Suppressor macrophage (primary cell): ENCODE measurements at regions not wholly inside any gene's neighbourhood (a gene's known extent, or its start where the extent isn't known, plus 50 kb on each side); places are given as distances from the start of the nearest gene placed in this dataset.
A peak's percentile ranks its signal among the peaks of the same experiment; 100 is the strongest.
"Not testable (repeated sequence)": the region's sequence is repeated elsewhere in the genome, so short reads cannot be mapped to it uniquely, and the experiment has no call there.

Experiments
- DNase-seq, 4 experiments: peaks; one replicate each; pipeline ENCODE4 v3.0.0-alpha.2; 2020 to 2022

DNA sequence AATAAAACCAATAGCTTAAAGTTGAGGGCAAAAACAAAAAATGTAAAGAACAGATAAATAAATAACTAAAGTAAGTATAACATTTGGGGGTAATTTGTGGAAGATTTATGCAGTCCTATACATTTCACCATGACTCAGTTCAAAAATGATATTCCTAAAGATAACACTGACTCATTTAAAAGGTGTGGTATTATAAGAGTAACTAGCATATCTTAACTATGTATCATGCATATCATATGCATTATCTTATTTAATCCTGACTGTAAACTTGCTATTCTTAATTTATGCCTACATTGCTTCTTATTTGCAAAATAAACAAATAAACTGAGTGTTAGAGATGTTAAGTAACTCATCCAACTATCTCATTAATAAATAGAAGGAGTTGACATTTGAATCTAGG lies 726.5 kb upstream of the PKDCC start:
- no peak for DNase-seq

- DNase-seq: no peak
Measured at GRCh38 chr2:41326851-41327250, 721.0 kb upstream of the PKDCC start.

DNA sequence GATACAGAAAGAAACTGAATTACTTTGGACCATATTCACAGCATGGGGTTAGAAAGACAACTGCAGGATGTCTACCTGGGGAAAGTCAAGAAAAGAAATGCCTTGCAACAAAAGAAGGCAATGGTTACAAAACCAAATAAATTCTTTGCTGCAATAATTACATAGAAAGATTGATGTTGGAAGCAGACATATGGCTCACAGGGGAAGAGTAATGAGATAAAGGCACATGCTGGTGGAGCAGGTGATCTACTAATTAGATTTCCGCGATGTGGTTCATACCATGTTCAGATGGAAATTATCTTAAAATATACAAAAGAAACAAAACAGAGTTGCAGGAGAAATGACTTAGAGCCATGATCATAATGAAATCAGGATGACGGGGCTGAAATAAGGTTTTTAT lies 718.8 kb upstream of the PKDCC start:
- DNase-seq: no peak

DNA sequence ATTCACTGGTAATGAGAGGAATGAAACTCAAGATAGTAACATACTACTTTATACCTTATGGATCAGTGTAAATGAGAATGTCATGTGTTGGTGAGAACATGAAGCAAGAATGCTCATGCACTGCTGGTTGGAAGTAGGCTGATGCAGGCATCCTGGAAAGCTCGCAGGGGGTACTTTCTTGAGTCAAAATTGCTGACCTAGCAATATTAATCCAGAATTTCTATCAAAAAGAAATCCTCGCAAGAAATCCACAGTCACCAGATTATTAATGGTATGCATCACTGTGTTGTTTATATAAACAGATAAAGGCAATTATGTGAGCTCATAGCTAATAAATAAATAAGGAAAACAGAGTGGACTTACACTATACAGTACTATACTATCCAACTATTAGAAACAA lies 713.7 kb upstream of the PKDCC start:
- DNase-seq: no peak

GRCh38 chr2:41335573-41335972 lies 712.2 kb upstream of the PKDCC start:
- DNase-seq: not testable (repeated sequence)

- no peak for DNase-seq
Measured at GRCh38 chr2:41337956-41338355, 709.9 kb upstream of the PKDCC start.

GRCh38 chr2:41344529-41344928 lies 703.3 kb upstream of the PKDCC start:
- no peak for DNase-seq

- DNase-seq: no peak
Measured at GRCh38 chr2:41353060-41353459, 694.8 kb upstream of the PKDCC start.

DNA sequence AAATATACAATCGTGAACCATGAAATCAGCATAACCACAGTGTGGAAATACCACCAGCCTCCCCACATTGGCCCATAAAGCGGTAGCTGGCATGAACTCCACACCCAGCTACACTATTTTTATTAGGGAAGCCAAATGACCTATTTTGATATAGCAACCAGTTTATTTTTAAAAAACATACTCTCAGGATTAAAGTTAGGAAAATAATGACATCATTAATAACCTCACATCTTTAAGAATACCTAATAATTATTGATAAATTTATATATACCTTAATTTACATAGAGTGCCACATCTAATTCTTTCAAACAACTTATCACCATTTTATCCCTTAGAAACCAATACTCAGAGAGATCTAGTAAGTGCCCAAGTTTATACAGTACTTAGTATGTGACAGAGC lies 692.0 kb upstream of the PKDCC start:
- DNase-seq: no peak

DNA sequence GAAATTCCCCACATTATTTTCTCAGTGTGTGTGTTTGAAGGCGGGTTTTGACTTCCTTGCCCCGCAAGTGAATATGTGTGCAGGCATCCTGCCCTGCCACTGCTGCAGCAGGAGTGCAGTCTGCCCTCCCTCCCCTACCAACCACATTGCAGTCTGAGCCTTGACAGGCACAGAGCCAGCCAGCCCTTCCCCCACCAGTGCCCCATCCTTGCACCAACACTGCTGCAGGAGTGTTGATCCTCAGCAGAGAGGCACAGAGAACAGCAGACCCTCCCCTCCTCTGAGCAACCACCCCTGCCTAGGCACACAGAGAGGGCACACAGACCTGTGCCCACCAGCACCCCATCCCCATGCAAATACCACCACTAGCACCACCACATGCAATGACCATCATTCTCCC lies 683.0 kb upstream of the PKDCC start:
- DNase-seq: no peak

DNA sequence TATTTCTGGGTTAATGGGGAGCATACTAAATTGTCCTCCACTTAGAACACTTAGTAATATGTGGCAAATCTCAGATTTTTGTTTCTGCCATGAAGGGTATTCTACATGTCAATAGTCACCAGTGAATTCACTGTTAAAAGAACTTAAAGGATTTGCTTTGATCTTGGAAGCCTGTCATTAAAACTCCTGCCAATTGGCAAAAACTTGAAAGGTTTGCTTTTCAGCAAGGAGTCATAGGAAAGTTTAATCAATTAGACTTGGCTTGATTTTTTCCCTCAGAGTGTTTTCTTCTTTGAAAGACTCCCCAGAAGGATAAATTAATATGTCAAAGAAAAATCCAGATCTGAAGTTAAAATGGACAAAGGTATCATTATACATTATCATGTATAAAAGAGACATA lies 671.9 kb upstream of the PKDCC start:
- DNase-seq: no peak

GRCh38 chr2:41377837-41378236 lies 670.0 kb upstream of the PKDCC start:
- no peak for DNase-seq

GRCh38 chr2:41378420-41378819 lies 669.4 kb upstream of the PKDCC start:
- no peak for DNase-seq

DNA sequence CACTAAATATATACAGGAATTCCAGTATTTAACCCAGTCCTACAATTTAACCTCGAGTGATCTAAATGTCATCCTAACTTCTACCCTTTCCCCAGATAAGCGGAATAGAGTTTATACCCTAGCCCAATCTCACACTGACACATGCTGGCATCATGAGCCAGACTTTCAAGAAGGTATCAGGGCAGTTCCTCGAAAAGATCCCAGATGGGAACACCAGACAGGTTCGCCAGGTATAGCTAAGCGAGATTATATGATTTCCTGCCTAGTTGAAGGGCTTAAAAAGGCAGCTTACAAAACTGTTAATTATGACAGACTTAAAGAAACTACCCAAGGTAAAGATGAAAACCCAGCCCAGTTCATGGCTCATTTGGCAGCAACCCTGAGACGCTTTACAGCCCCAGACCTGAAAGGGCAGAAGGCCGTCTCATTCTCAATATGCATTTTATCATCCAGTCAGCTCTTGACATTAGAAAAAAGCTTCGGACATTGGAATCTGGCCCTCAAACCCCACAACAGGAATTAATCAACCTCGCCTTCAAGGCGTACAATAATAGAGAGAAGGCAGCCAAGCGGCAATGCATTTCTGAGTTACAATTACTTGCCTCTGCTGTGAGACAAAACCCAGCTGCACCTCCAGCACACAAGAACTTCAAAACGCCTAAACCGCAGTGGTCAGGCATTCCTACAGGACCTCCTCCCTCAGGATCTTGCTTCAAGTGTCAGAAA lies 668.2 kb upstream of the PKDCC start:
- no peak for DNase-seq

DNA sequence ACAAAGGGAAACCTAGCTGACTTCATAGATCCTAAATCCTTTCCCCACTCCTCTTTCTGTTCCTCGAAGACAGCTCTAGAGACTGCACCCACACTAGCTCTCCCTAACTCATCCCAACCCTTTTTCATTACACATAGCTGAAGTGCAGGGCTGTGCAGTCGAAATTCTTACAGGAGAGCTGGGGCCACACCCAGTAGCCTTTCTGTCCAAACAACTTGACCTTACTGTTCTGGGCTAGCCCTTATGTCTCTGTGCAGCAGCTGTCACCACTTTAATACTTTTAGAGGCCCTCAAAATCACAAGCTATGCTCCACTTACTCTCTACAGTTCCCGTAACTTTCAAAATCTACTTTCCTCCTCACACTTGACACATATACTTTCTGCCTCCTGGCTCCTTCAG lies 666.1 kb upstream of the PKDCC start:
- no peak for DNase-seq

- no peak for DNase-seq
Measured at GRCh38 chr2:41387519-41387918, 660.3 kb upstream of the PKDCC start.

DNA sequence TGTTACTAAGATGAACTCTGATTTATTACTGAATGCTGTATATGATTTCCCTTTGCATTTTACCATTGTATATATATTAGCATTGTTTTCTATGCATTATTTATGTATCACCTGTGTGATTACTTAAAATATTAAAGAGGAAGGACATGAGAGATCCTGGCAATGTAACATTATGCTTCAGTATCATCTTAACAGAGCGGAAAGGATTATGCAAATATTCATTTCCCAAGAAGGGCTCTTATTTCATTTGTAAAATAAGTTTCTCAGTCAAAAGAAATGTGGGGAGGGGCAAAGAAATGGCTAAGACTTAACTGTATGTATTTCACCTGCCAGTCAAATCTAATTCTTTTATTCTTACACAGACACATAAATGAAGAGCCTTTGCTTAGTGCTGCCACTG lies 654.2 kb upstream of the PKDCC start:
- no peak for DNase-seq

DNA sequence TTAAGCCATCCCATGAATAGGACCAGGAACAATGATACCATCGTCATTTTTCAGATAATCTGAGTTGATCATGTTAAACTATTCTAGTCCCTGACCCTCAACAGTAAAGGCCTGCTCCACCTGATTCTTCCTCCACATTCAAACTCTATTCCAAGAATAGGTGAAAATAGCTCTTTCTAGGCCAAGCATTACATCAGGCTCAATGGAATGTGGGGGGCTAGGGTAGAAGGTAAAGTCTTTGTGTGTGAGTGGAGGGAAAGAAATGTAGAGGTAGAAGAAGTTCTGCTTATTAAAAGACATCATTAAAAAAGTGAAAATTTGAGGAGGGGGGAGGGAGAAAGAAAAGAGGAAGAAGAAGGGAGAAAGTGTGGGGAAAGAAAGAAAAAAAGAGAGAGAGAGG lies 653.3 kb upstream of the PKDCC start:
- no peak for DNase-seq

DNA sequence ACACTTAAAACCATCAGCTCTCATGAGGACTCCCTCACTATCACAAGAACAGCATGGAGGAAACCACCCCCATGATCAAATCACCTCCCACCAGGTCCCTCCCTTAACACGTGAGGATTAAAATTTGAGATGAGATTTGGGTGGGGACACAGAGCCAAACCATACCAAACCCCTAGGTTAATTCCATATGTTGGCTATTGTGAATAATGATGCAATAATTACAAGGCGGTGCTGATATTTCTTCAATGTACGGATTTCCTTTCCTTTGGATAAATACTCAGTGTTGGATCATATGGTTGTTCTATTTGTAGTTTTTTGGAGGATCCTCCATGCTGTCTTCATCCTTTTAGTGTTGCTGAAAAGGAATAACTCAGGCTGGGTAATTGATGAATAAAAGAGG lies 652.1 kb upstream of the PKDCC start:
- no peak for DNase-seq

GRCh38 chr2:41399437-41400087 lies 648.3 kb upstream of the PKDCC start:
- DNase-seq: no peak

DNA sequence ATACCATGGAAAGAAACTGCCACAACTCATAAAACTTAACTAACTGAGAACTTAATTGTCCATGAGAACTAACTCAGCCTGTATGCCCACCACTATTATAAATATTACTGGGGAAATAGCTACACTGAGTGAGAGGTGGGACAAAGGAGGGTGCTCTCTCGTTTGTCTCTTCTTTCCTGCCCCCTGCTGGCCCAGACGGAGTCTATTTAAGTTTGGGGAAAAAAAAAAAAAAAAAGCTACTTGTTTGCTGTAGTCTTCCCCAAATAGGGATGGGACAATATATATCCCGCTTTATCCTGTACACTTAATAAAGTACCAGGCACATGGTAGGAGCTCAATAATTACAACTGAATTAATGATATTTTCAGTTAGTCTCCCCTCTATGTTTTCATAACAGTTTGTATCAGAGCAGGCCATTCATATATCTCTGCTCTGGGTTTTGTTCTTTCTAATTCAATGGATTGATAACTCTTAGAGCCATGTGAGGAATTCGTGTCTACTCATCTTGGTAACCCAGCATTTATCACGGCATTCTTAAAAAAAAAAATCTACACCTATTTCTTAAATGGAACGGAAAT lies 647.6 kb upstream of the PKDCC start:
- DNase-seq: peak in 3 of 4 experiments; percentile 8 to 34 (median 27)

- DNase-seq: no peak
Measured at GRCh38 chr2:41405441-41405840, 642.4 kb upstream of the PKDCC start.

GRCh38 chr2:41409328-41409727 lies 638.5 kb upstream of the PKDCC start:
- no peak for DNase-seq

- DNase-seq: no peak
Measured at GRCh38 chr2:41410011-41410410, 637.8 kb upstream of the PKDCC start.
